Stomach (tissue), 8 donors: ENCODE measurements at regions not wholly inside any gene's neighbourhood (a gene's known extent, or its start where the extent isn't known, plus 50 kb on each side); places are given as distances from the start of the nearest gene placed in this dataset.
A peak's percentile ranks its signal among the peaks of the same experiment; 100 is the strongest.
"Not testable (repeated sequence)": the region's sequence is repeated elsewhere in the genome, so short reads cannot be mapped to it uniquely, and the experiment has no call there.

Experiments
- DNase-seq, 2 donors: peaks; one replicate each; pipeline versions ENCODE4 v3.0.0 to v3.0.0-alpha.2; 2013 to 2019
- H3K27ac ChIP-seq, 5 donors: fragments of 200-600 bp in 4 of 5; sonication (generic) in 4 of 5; one replicate each; pipeline ENCODE4 v1.5.1; 2013 to 2019; ENCODE audit warnings: mild to moderate bottlenecking in 1 of 5, moderate library complexity in 1 of 5
- H3K27me3 ChIP-seq, 3 donors: fragments of 200-600 bp; sonication (generic); one replicate each; pipeline ENCODE4 v1.5.1; 2017 to 2019; ENCODE audit warnings: mixed run types in 1 of 3
- H3K36me3 ChIP-seq, 4 donors: fragments of 200-600 bp; sonication (generic); 1 replicate in 3 of 4; 2 replicates in 1 of 4; pipeline ENCODE4 v1.5.1; 2016 to 2019
- H3K4me1 ChIP-seq, 4 donors: fragments of 200-600 bp; sonication (generic); one replicate each; pipeline ENCODE4 v1.5.1; 2016 to 2019
- H3K4me3 ChIP-seq, 4 donors: fragments of 200-600 bp; sonication (generic) in 3 of 4; one replicate each; pipeline ENCODE4 v1.5.1; 2016 to 2019; ENCODE audit warnings: mild to moderate bottlenecking in 1 of 4
- H3K9me3 ChIP-seq, 4 donors: fragments of 200-600 bp; sonication (generic); one replicate each; pipeline ENCODE4 v1.5.1; 2016 to 2019
- POLR2AphosphoS5 ChIP-seq, 3 donors: sonication (generic); formaldehyde crosslinking; IDR thresholded peaks; one replicate each; pipeline ENCODE4 v1.6.1; 2016; ENCODE audit warnings: antibody characterized with exemption in 3 of 3
- WGBS, 5 donors: extraction: QIAGEN DNeasy Blood & Tissue Kit in 3 of 5; methylation state at CpG; one replicate each; pipeline versions ENCODE4 v1.1.5 to v1.1.7; 2013 to 2018; 5-methylcytosine and 5-hydroxymethylcytosine counted together
- intact Hi-C: fragments of 100-400 bp; cut with DNase I; formaldehyde crosslinking; loops from one replicate; pipeline ENCODE4 v1.15.1; 2023; ENCODE audit warnings: low total_unique reads
- donor health status: healthy with polysubstance abuse.
- donor health status: Bipolar disorder and iron deficiency.
- donor health status: healthy.

DNA sequence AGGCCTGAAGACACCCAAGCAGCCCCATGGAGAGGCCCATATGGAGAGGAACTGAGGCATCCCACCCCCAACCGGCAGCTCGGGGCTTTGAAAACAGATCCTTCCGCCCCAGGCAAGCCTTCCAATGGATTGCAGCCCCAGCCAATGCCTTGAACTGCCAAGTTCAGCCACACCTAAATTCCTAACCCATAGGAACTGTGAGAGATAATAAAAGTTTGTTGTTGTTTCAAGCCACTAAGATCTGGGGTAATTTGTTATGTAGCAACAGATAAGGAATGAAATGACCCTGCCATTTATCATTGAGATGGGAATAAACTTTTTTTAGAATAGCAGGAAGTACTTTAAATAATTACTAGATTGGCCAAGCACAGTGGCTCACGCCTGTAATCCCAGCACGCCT is 80.3 kb upstream of the SPDYE9 start:
- H3K27me3 ChIP-seq, H3K4me1 ChIP-seq, H3K27ac ChIP-seq, intact Hi-C loops, DNase-seq, H3K4me3 ChIP-seq, H3K9me3 ChIP-seq, H3K36me3 ChIP-seq: not testable (repeated sequence)
- no CpG with 5 or more reads among the region's 5 CpGs for WGBS, 5 donors

DNA sequence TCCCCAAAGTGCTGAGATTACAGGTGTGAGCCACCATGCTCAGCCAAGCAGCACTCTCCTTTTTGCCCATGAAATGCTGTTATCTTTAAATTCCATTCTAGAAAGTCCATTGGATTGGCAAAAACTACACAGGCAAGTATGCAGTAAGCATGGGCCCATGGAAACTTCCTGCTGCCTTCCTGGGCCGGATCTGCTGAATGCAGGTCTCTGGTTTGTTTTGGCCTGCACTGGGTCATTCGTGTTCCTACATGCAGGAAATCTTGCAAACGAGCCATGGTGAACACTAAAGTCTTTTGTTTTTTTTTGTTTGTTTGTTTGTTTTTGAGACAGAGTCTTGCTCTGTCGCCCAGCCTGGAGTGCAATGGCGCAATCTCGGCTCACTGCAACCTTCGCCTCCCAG is 76.8 kb upstream of the SPDYE9 start:
- H3K4me1 ChIP-seq, H3K27ac ChIP-seq, H3K9me3 ChIP-seq, H3K27me3 ChIP-seq, DNase-seq, H3K36me3 ChIP-seq, H3K4me3 ChIP-seq, intact Hi-C loops: not testable (repeated sequence)
- 0 to 77% (median 48%) methylated on average over 1 to 5 of the region's 7 CpGs; no CpG with 5 or more reads in 2 of the 5 donors for WGBS, 5 donors

DNA sequence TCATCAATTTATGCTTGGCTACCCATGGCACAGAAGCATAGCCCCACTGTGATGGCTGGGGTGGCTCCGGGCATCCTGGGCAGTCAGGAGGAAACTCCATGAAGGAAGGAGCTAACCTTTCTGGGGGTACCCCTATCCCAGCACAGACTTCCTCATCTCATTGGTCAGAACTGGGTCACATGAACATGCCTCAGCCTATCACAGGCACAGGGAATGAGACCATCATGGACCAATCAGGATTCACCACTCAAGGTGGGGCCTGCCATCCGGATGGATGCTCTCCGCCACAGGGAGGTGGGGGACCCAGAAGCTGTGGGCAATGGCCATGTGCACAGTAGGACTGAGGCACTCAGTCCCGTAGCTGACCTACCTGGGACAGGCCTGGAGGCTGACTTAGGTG is 75.9 kb upstream of the SPDYE9 start:
- H3K27ac ChIP-seq, H3K4me1 ChIP-seq, intact Hi-C loops, DNase-seq, H3K9me3 ChIP-seq, H3K27me3 ChIP-seq, H3K36me3 ChIP-seq, H3K4me3 ChIP-seq: not testable (repeated sequence)
- no CpG with 5 or more reads among the region's 4 CpGs for WGBS, 5 donors

DNA sequence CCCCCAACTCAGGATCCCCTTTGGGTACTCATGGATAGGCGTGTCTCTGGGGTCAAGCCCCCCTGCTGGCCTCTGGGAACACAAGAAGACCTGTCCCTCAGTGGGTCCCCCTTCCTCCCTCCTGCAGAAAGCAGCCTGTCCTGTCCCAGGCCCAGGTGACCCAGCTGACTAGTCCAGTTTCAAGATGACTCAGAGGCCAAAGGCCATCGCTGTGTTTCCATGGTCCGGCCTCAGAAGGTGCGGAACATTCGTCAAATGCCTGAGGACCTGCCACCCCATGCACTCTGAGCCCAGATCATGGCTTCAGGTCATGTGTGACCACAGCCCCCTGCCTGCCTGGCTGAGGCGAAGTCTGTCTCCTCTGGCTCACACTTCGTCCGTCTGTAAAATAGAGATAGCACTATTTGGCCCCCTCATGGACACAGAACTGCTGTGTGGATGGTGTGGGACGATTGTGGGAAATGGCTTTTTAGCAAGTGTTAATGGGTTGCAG is 71.4 kb upstream of the SPDYE9 start:
- H3K9me3 ChIP-seq, H3K4me3 ChIP-seq, DNase-seq, H3K27ac ChIP-seq, intact Hi-C loops, H3K4me1 ChIP-seq, H3K36me3 ChIP-seq, H3K27me3 ChIP-seq: not testable (repeated sequence)
- 53 to 67% methylated on average over 1 of the region's 9 CpGs; no CpG with 5 or more reads in 3 of the 5 donors for WGBS, 5 donors

DNA sequence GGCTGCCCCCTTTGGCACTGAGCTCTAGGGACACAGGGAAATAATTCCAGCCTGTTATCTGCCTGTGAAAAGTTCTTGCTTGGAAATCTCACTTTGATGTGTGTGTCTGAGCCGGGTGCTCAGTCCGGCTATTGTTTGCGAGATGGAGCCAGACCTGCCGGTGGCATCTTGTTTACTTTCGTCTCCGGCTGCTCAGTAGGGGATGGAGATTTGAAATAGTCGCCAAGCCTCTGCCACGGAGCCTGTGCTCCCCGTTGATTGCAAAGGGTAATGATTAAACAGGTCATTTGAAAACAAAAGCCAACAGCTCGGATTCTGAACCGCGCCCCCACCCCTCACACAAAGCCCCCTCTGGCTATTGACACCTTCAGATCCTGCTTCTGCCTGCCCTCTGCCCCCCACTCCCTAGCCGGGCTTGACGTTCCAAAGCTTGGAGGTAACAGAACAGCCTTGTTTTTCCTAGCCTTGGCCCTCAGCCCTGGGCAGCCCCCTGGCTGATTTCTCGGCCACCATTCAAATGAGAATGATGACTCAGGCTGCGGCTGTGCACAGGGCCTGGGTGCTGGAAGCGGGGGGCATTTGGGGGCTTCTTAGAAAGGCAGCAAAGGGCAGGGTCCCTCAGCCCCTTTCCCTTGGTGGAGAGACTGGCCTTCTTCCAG is 70.8 kb upstream of the SPDYE9 start:
- H3K36me3 ChIP-seq, H3K4me1 ChIP-seq, H3K9me3 ChIP-seq, H3K27me3 ChIP-seq, H3K4me3 ChIP-seq, H3K27ac ChIP-seq, intact Hi-C loops: not testable (repeated sequence)
- 9 to 21% (median 12%) methylated on average over 9 to 14 of the region's 17 CpGs; no CpG with 5 or more reads in 1 of the 5 donors for WGBS, 5 donors
- peak in 1 of 2 donors; percentile 31 for DNase-seq

DNA sequence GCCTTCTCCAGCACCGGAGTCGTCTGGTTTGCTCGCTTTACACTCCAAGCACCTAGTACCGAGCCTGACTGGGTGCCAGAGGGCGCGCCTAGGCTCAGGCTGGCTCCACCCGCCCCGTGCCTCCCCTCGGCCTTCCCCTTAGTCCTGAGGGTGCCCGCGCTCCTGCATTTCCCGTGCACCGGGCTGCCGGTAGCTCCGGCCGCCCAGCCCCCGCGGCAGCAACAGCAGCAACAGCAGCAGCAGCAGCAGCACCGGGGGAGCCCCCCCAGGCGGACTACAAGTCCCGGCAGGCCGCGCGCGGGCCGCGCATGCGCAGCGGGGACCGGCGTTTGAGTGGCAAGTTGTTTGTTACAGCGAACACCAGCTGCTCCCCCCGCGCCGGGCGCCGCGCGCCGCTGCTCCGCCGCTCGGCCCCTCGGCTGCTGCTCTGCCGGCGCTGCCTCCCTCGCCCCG is 68.8 kb upstream of the SPDYE9 start:
- Histone ChIP-seq H3K4me3 (peak overlapping the region; percentile 40 to 52 (median 44)), H3K27ac (peak overlapping the region in 4 of 5 donors; percentile 32 to 70 (median 58))
- peak; percentile 85 to 89 for DNase-seq
- H3K27me3 ChIP-seq, H3K36me3 ChIP-seq, intact Hi-C loops, H3K4me1 ChIP-seq, H3K9me3 ChIP-seq: not testable (repeated sequence)
- peak in 1 of 3 donors; percentile 44 for TF ChIP-seq POLR2AphosphoS5 (IDR thresholded peaks at IDR 0.05)
- WGBS, 5 donors, result 0% methylated on average over 4 to 35 of the region's 48 CpGs; no CpG with 5 or more reads in 1 of the 5 donors

DNA sequence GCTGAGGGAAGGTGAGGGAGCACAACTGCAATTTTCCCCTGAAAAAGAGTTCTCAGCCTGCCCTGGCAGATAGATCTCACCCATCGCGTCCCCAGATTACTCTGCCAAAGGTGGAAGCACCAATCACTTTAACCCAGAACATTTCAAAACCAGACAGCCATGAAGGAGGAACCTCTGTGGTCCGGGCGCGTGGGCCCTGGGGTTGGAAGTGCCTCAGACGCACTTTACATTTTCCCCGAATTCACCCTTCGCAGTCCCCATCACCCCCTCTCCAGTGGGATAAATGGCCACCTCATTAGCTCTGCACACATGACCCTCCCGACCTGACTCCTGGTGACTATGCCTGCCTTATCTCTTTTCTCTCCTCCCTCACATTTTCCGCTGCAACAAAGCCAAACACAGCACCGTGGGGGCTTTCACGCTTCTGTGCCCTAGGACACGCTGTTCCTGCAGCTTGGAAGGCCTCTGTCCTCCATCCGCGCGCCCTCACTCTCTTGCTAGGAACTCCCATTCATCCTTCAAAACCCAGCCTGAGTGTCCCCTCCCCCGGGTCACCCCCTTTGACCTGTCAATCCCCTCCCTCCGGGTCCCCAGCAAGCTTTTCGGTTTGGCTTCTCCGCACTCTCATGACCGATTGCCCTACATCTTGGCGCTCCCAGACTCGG is 68.2 kb upstream of the SPDYE9 start:
- DNase-seq, intact Hi-C loops, H3K9me3 ChIP-seq, H3K27me3 ChIP-seq, H3K36me3 ChIP-seq, H3K27ac ChIP-seq, H3K4me1 ChIP-seq: not testable (repeated sequence)
- WGBS, 5 donors, result 16 to 35% (median 25%) methylated on average over 6 to 7 of the region's 23 CpGs
- peak overlapping the region in 3 of 4 donors; percentile 42 to 52 (median 45) for H3K4me3 ChIP-seq

DNA sequence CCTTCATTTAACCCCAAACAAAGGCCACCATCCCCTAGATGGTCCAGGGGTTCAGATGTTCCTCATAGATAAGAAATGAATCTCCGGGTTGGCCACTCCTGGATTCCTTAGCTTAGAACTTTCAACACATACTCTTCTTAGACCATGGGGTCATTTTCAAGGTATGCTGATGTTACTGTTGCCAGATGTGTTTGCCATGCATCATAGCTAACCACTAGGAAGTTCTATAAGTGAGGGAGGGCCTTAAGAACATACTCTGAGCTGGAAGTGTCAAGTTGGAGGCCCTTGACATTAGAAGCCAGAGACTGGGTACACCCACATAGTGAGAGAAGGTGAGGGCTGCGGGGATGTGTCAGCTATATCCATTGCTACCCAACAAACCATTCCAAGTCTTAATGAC is 62.7 kb upstream of the SPDYE9 start:
- H3K9me3 ChIP-seq, H3K36me3 ChIP-seq, H3K4me1 ChIP-seq, intact Hi-C loops, H3K27ac ChIP-seq, H3K4me3 ChIP-seq, DNase-seq, H3K27me3 ChIP-seq: not testable (repeated sequence)
- no CpG with 5 or more reads among the region's 2 CpGs for WGBS, 5 donors

DNA sequence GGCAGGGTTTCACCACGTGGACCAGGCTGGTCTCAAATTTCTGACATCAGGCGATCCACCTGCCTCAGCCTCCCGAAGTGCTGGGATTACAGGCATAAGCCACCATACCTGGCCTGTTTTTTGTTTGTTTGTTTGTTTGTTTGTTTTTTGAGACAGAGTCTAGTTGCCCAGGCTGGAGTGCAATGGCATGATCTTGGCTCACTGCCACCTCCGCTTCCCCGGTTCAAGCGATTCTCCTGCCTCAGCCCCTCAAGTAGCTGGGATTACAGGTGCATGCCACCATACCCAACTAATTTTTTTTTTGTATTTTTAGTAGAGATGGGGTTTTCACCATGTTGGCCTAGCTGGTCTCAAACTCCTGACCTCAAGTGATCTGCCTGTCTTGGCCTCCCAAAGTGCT is 61.8 kb upstream of the SPDYE9 start:
- H3K4me3 ChIP-seq, H3K27ac ChIP-seq, intact Hi-C loops, H3K4me1 ChIP-seq, H3K27me3 ChIP-seq, H3K9me3 ChIP-seq, DNase-seq, H3K36me3 ChIP-seq: not testable (repeated sequence)
- 92 to 98% (median 96%) methylated on average over 3 to 5 of the region's 6 CpGs; no CpG with 5 or more reads in 2 of the 5 donors for WGBS, 5 donors

DNA sequence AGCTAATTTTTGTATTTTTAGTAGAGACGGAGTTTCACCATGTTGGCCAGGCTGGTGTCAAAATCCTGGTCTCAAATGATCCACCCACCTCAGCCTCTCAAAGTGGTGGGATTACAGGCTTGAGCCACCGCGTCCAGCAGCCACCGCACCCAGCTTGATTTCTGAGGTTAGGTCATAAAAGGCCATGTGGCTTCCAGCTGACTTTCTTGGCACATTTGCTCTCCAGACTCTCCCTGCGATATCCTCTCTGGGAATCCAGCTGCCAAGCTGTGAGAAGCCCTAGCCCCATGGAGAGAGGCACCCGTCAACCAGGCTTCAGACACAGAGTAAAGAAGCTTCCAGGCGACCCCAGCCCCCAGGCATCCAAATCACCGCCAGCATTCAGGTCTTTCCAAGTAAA is 58.2 kb upstream of the SPDYE9 start:
- H3K4me1 ChIP-seq, H3K27ac ChIP-seq, intact Hi-C loops, H3K36me3 ChIP-seq, H3K9me3 ChIP-seq, H3K4me3 ChIP-seq, H3K27me3 ChIP-seq, DNase-seq: not testable (repeated sequence)
- 95 to 100% (median 98%) methylated on average over 1 to 4 of the region's 8 CpGs for WGBS, 5 donors

DNA sequence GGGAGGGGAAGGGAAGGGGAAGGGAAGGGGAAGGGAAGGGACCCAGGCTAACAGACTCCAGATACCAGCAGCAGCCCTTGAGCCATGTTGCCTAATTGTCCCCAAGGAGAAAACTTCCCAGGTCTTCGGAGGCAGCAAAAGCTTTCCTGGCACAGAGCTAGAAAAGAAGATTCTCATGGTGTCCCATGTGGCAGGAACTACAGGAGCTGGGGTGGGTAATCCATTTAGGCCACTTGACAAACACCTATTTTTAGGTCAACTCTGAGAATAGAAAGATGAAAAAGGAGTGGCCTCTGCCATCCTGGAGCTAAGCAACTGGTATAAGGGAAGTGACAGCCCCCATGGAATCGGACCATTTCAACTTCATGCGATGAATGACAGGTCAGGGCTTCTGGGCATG is 52.1 kb upstream of the SPDYE9 start:
- H3K4me3 ChIP-seq, H3K9me3 ChIP-seq, H3K27ac ChIP-seq, DNase-seq, H3K36me3 ChIP-seq, H3K27me3 ChIP-seq, intact Hi-C loops, H3K4me1 ChIP-seq: not testable (repeated sequence)
- WGBS, 5 donors, result 57 to 100% (median 75%) methylated on average over 1 of the region's 3 CpGs; no CpG with 5 or more reads in 2 of the 5 donors
